Breast epithelium (tissue), 3 donors: ENCODE measurements at regions not wholly inside any gene's neighbourhood (a gene's known extent, or its start where the extent isn't known, plus 50 kb on each side); places are given as distances from the start of the nearest gene placed in this dataset.

Source experiments
- POLR2A ChIP-seq: fragments of 450-650 bp; IDR thresholded peaks from one replicate; pipeline ENCODE4 v1.6.1; 2016; ENCODE audit warnings: antibody characterized with exemption, mild to moderate bottlenecking, moderate library complexity
- TF ChIP-seq, protein P1 (sequence below), 3 donors: fragments of 450-650 bp; IDR thresholded peaks; one replicate each; pipeline ENCODE4 v1.5.1; 2016 to 2017; ENCODE audit warnings: antibody characterized with exemption in 3 of 3, mild to moderate bottlenecking in 3 of 3, moderate library complexity in 3 of 3

DNA sequence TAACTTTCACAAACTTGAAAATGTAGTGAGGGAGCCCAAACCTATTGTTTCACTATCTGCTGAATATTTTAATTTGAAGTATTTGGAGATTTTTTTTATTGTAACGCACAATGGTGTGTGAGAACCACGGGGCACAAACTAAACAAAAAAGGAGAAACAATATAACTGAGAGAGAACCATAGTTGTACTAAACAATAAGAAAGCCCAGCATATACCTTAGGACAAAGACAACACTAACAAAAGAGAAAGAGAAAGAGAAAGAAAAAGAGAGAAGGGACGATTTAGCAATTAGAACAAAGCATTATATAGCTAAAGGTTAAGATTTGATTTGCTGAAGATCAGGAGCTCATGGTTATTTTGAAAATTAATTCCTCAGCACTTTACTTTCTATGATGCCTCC lies 906.0 kb upstream of the NXPH2 start:
- TF ChIP-seq, protein P1, sequence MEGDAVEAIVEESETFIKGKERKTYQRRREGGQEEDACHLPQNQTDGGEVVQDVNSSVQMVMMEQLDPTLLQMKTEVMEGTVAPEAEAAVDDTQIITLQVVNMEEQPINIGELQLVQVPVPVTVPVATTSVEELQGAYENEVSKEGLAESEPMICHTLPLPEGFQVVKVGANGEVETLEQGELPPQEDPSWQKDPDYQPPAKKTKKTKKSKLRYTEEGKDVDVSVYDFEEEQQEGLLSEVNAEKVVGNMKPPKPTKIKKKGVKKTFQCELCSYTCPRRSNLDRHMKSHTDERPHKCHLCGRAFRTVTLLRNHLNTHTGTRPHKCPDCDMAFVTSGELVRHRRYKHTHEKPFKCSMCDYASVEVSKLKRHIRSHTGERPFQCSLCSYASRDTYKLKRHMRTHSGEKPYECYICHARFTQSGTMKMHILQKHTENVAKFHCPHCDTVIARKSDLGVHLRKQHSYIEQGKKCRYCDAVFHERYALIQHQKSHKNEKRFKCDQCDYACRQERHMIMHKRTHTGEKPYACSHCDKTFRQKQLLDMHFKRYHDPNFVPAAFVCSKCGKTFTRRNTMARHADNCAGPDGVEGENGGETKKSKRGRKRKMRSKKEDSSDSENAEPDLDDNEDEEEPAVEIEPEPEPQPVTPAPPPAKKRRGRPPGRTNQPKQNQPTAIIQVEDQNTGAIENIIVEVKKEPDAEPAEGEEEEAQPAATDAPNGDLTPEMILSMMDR (IDR thresholded peaks at IDR 0.05): no peak
- TF ChIP-seq POLR2A: no peak
